PC-3 (cell line): ENCODE measurements at regions not wholly inside any gene's neighbourhood (a gene's known extent, or its start where the extent isn't known, plus 50 kb on each side); places are given as distances from the start of the nearest gene placed in this dataset.

Experiments
- EZH2 ChIP-seq: fragments of 300-600 bp; sonication (generic); IDR thresholded peaks from one replicate; pipeline ENCODE4 v1.6.1; 2017; ENCODE audit warnings: antibody characterized with exemption, mild to moderate bottlenecking, low read length; ENCODE audit not compliant: unreplicated experiment
- EZH2phosphoT487 ChIP-seq: fragments of 300-600 bp; sonication (generic); IDR thresholded peaks from 2 replicates; pipeline ENCODE4 v1.6.1; 2018; ENCODE audit warnings: mild to moderate bottlenecking, antibody characterized with exemption, low read length, borderline replicate concordance
- TF ChIP-seq, protein P1 (sequence below): fragments of 300-600 bp; sonication (generic); conservative IDR thresholded peaks from 2 replicates; pipeline ENCODE4 v1.5.1; 2017; ENCODE audit warnings: antibody characterized with exemption, low read depth, mild to moderate bottlenecking, low read length

DNA sequence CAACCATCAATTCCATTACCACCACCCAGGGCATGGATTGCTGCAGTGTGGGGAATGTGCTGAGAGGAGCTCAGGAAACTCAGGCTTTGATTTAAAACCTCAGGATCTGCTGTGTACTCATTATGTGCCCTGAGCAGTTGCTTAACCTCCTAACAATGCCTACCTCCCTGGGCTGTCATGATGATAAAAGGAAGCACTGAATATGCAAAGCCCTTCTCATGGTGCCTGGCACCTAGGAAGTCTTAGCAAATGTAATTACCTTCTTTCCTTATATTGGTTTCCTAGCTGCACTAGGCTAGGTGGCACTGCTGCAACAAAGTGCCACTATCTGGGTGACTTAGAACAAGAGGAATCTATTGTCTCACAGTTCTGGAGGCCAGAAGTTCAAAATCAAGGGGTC, 62.2 kb downstream of the KCTD12 start:
- TF ChIP-seq, protein P1, sequence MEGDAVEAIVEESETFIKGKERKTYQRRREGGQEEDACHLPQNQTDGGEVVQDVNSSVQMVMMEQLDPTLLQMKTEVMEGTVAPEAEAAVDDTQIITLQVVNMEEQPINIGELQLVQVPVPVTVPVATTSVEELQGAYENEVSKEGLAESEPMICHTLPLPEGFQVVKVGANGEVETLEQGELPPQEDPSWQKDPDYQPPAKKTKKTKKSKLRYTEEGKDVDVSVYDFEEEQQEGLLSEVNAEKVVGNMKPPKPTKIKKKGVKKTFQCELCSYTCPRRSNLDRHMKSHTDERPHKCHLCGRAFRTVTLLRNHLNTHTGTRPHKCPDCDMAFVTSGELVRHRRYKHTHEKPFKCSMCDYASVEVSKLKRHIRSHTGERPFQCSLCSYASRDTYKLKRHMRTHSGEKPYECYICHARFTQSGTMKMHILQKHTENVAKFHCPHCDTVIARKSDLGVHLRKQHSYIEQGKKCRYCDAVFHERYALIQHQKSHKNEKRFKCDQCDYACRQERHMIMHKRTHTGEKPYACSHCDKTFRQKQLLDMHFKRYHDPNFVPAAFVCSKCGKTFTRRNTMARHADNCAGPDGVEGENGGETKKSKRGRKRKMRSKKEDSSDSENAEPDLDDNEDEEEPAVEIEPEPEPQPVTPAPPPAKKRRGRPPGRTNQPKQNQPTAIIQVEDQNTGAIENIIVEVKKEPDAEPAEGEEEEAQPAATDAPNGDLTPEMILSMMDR = no peak
- no peak for TF ChIP-seq EZH2
- TF ChIP-seq EZH2phosphoT487 = no peak
